GM21423 (cell line): ENCODE measurements at regions not wholly inside any gene's neighbourhood (a gene's known extent, or its start where the extent isn't known, plus 50 kb on each side); places are given as distances from the start of the nearest gene placed in this dataset.
"Not testable (repeated sequence)": the region's sequence is repeated elsewhere in the genome, so short reads cannot be mapped to it uniquely, and the experiment has no call there.

ENCODE experiments used
- ATAC-seq: cut with Tn5 transposase; IDR thresholded peaks from one replicate; pipeline ENCODE4 v1.9.1; 2021; ENCODE audit warnings: mild to moderate bottlenecking, moderate library complexity; ENCODE audit not compliant: unreplicated experiment

- no peak for ATAC-seq
Observed at GRCh38 chr13:109981000-109981399, 194.6 kb upstream of the IRS2 start.

- not testable (repeated sequence) for ATAC-seq
Observed at GRCh38 chr13:109979676-109980075, 193.3 kb upstream of the IRS2 start.

- ATAC-seq: no peak
Observed at GRCh38 chr13:109979228-109979627, 192.8 kb upstream of the IRS2 start.

GRCh38 chr13:109977212-109977968 lies 191.0 kb upstream of the IRS2 start:
- no peak for ATAC-seq

GRCh38 chr13:109976206-109976997 lies 190.0 kb upstream of the IRS2 start:
- no peak for ATAC-seq

- no peak for ATAC-seq
Observed at GRCh38 chr13:109974354-109974753, 188.0 kb upstream of the IRS2 start.

GRCh38 chr13:109973279-109973678 lies 186.9 kb upstream of the IRS2 start:
- ATAC-seq: no peak

- ATAC-seq: no peak
Observed at GRCh38 chr13:109971456-109972090, 185.2 kb upstream of the IRS2 start.

- no peak for ATAC-seq
Observed at GRCh38 chr13:109971006-109971405, 184.6 kb upstream of the IRS2 start.

- no peak for ATAC-seq
Observed at GRCh38 chr13:109968876-109969577, 182.6 kb upstream of the IRS2 start.

GRCh38 chr13:109963960-109964563 lies 177.7 kb upstream of the IRS2 start:
- no peak for ATAC-seq

- ATAC-seq: no peak
Observed at GRCh38 chr13:109963384-109963783, 177.0 kb upstream of the IRS2 start.

GRCh38 chr13:109959903-109960302 lies 173.5 kb upstream of the IRS2 start:
- no peak for ATAC-seq

- ATAC-seq: no peak
Observed at GRCh38 chr13:109957875-109958274, 171.5 kb upstream of the IRS2 start.

- ATAC-seq: no peak
Observed at GRCh38 chr13:109955598-109955997, 169.2 kb upstream of the IRS2 start.

GRCh38 chr13:109954441-109954840 lies 168.1 kb upstream of the IRS2 start:
- ATAC-seq: no peak

- no peak for ATAC-seq
Observed at GRCh38 chr13:109951491-109951890, 165.1 kb upstream of the IRS2 start.

GRCh38 chr13:109949397-109949796 lies 163.0 kb upstream of the IRS2 start:
- no peak for ATAC-seq

GRCh38 chr13:109947006-109947405 lies 160.6 kb upstream of the IRS2 start:
- no peak for ATAC-seq

- no peak for ATAC-seq
Observed at GRCh38 chr13:109945206-109945960, 159.0 kb upstream of the IRS2 start.
